HCT116 (cell line): ENCODE measurements at regions not wholly inside any gene's neighbourhood (a gene's known extent, or its start where the extent isn't known, plus 50 kb on each side); places are given as distances from the start of the nearest gene placed in this dataset.

Source experiments
- ATAC-seq: fragments of 200-7000 bp; cut with Tn5 transposase; 2 replicates; pipeline ENCODE4 v1.9.1; 2020; ENCODE audit warnings: mild to moderate bottlenecking, moderate library complexity
- BruUV-seq: library from RNA; stranded (reverse); fragments of 400-500 nt; replicated peaks from 2 replicates; lab custom pipeline; 2021; lab: Mats Ljungman, UMichigan
- CTCF ChIA-PET: fragments of 300-600 bp; sonication (Branson Sonifier 250); formaldehyde crosslinking; loops from one replicate; lab custom pipeline; 2021; ENCODE audit warnings: antibody characterized with exemption; lab: Charles Lee
- POLR2A ChIA-PET: fragments of 300-600, 350-600 bp; sonication (Branson Sonifier 250); formaldehyde crosslinking; loops from one replicate; lab custom pipeline; 2021; ENCODE audit warnings: antibody characterized with exemption; lab: Charles Lee
- RAD21 ChIA-PET, 2 experiments: fragments of 300-600 bp; sonication (Branson Sonifier 250); formaldehyde crosslinking; loops; one replicate each; lab custom pipeline; 2023; ENCODE audit warnings: low total read pairs in 2 of 2; ENCODE audit not compliant: uncharacterized antibody in 2 of 2, unreplicated experiment in 2 of 2, low non-redundant PET in 1 of 2; lab: Charles Lee
- DNase-seq: peaks from one replicate; pipeline ENCODE4 v3.0.0-alpha.2; 2010; ENCODE audit warnings: low read depth, low spot score
- H2AFZ ChIP-seq: fragments of 200-600 bp; shearing (Covaris generic), sonication (generic); 2 replicates; pipeline ENCODE4 v1.6.1; 2017; ENCODE audit warnings: low read depth, mixed run types, mixed read lengths, antibody characterized with exemption, low read length; ENCODE audit not compliant: poor library complexity, severe bottlenecking
- H3K27ac ChIP-seq: 2 replicates; pipeline ENCODE4 v1.5.1; 2012; ENCODE audit warnings: low read depth, low read length
- H3K27me3 ChIP-seq: fragments of 200-600 bp; sonication (generic); 2 replicates; pipeline ENCODE4 v1.6.1; 2016; ENCODE audit warnings: mixed run types, low read length, mixed read lengths; ENCODE audit not compliant: insufficient read depth
- H3K36me3 ChIP-seq, 2 experiments: fragments of 200-500 bp in 1 of 2; fragments of 200-600 bp in 1 of 2; sonication (Bioruptor generic) in 1 of 2; sonication (generic) in 1 of 2; 2 replicates each; pipeline versions ENCODE4 v1.5.1 to v1.6.1; 2014 to 2016; ENCODE audit warnings: low read length in 2 of 2, inconsistent platforms in 1 of 2, mixed read lengths in 1 of 2, mixed run types in 1 of 2; ENCODE audit not compliant: insufficient read depth in 2 of 2, control insufficient read depth in 1 of 2
- H3K4me1 ChIP-seq, 2 experiments: fragments of 200-600 bp in 1 of 2; sonication (generic) in 1 of 2; 2 replicates each; pipeline versions ENCODE4 v1.5.1 to v1.6.1; 2012 to 2017; ENCODE audit warnings: low read length in 2 of 2, inconsistent platforms in 1 of 2, mild to moderate bottlenecking in 1 of 2, mixed read lengths in 1 of 2, mixed run types in 1 of 2, moderate library complexity in 1 of 2; ENCODE audit not compliant: insufficient read depth in 2 of 2, control insufficient read depth in 1 of 2
- H3K4me2 ChIP-seq: fragments of 200-600 bp; sonication (generic); 2 replicates; pipeline ENCODE4 v1.6.1; 2017; ENCODE audit warnings: mixed run types, low read length, mixed read lengths
- H3K4me3 ChIP-seq, 2 experiments: fragments of 200-600 bp in 1 of 2; sonication (generic) in 1 of 2; replicated peaks in 1 of 2; 2 replicates each; pipeline ENCODE4 v1.5.1; 2011 to 2016; ENCODE audit warnings: low read length in 2 of 2, control low read depth in 1 of 2, low read depth in 1 of 2, mild to moderate bottlenecking in 1 of 2, mixed read lengths in 1 of 2, mixed run types in 1 of 2
- H3K79me2 ChIP-seq: fragments of 200-600 bp; sonication (generic); 2 replicates; pipeline ENCODE4 v1.6.1; 2017; ENCODE audit warnings: mild to moderate bottlenecking, mixed run types, low read length, moderate library complexity, mixed read lengths; ENCODE audit not compliant: insufficient read depth
- H3K9ac ChIP-seq: fragments of 200-600 bp; sonication (generic); 2 replicates; pipeline ENCODE4 v1.6.1; 2016; ENCODE audit warnings: low read length, mixed read lengths
- H3K9me2 ChIP-seq: fragments of 200-600 bp; sonication (generic), shearing (Covaris generic); 2 replicates; pipeline ENCODE4 v1.6.1; 2017; ENCODE audit warnings: mixed run types, mild to moderate bottlenecking, moderate library complexity; ENCODE audit not compliant: insufficient read depth
- H3K9me3 ChIP-seq, 2 experiments: fragments of 200-500 bp in 1 of 2; fragments of 200-600 bp in 1 of 2; sonication (Bioruptor generic) in 1 of 2; sonication (generic) in 1 of 2; 2 replicates each; pipeline ENCODE4 v1.6.1; 2014 to 2017; ENCODE audit warnings: low read length in 2 of 2, mixed read lengths in 2 of 2, inconsistent platforms in 1 of 2, low read depth in 1 of 2, mild to moderate bottlenecking in 1 of 2, mixed run types in 1 of 2, moderate library complexity in 1 of 2; ENCODE audit not compliant: control insufficient read depth in 1 of 2, insufficient read depth in 1 of 2
- H4K20me1 ChIP-seq: fragments of 200-600 bp; sonication (generic), shearing (Covaris generic); 2 replicates; pipeline ENCODE4 v1.6.1; 2017; ENCODE audit warnings: mixed run types, mild to moderate bottlenecking, moderate library complexity; ENCODE audit not compliant: insufficient read depth
- CBX3 ChIP-seq: IDR thresholded peaks from 2 replicates; pipeline ENCODE4 v1.6.1; 2012; ENCODE audit warnings: low read depth
- CTCF ChIP-seq, 3 experiments: fragments of 200-600 bp in 1 of 3; sonication (generic) in 1 of 3; IDR thresholded peaks in 2 of 3; conservative IDR thresholded peaks in 1 of 3; 2 replicates each; pipeline ENCODE4 v1.5.1; 2012 to 2017; ENCODE audit warnings: low read depth in 2 of 3, low read length in 2 of 3, antibody characterized with exemption in 1 of 3, borderline replicate concordance in 1 of 3, control low read depth in 1 of 3, mild to moderate bottlenecking in 1 of 3, mixed read lengths in 1 of 3, mixed run types in 1 of 3, moderate library complexity in 1 of 3; ENCODE audit not compliant: insufficient read depth in 1 of 3
- EGR1 ChIP-seq: IDR thresholded peaks from 2 replicates; pipeline ENCODE4 v1.6.1; 2012; ENCODE audit warnings: low read depth
- ELF1 ChIP-seq: IDR thresholded peaks from 2 replicates; pipeline ENCODE4 v1.6.1; 2012; ENCODE audit warnings: low read depth, borderline replicate concordance
- EZH2 ChIP-seq: fragments of 200-600 bp; sonication (generic); IDR thresholded peaks from 2 replicates; pipeline ENCODE4 v1.6.1; 2017; ENCODE audit warnings: antibody characterized with exemption, mixed run types
- EZH2phosphoT487 ChIP-seq: fragments of 200-600 bp; IDR thresholded peaks from 2 replicates; pipeline ENCODE4 v1.6.1; 2018; ENCODE audit warnings: antibody characterized with exemption, borderline replicate concordance
- FOSL1 ChIP-seq: IDR thresholded peaks from 2 replicates; pipeline ENCODE4 v1.6.1; 2012; ENCODE audit warnings: low read depth
- MAX ChIP-seq: IDR thresholded peaks from 2 replicates; pipeline ENCODE4 v1.6.1; 2012
- POLR2A ChIP-seq: IDR thresholded peaks from 2 replicates; pipeline ENCODE4 v1.7.0; 2011; ENCODE audit warnings: borderline replicate concordance; ENCODE audit not compliant: insufficient read depth, insufficient read length; ENCODE audit errors: extremely low read depth
- POLR2AphosphoS5 ChIP-seq: IDR thresholded peaks from 2 replicates; pipeline ENCODE4 v1.6.1; 2011; ENCODE audit warnings: mild to moderate bottlenecking, low read depth, low read length, moderate library complexity
- RAD21 ChIP-seq: IDR thresholded peaks from 2 replicates; pipeline ENCODE4 v1.6.1; 2012; ENCODE audit warnings: low read depth, mild to moderate bottlenecking
- SIN3A ChIP-seq: IDR thresholded peaks from 2 replicates; pipeline ENCODE4 v1.6.1; 2012; ENCODE audit warnings: low read depth
- SP1 ChIP-seq: IDR thresholded peaks from 2 replicates; pipeline ENCODE4 v1.6.1; 2012; ENCODE audit warnings: low read depth
- SRF ChIP-seq: IDR thresholded peaks from 2 replicates; pipeline ENCODE4 v1.6.1; 2012; ENCODE audit warnings: low read depth
- YY1 ChIP-seq: IDR thresholded peaks from 2 replicates; pipeline ENCODE4 v1.6.1; 2011; ENCODE audit warnings: low read length, low read depth, moderate library complexity, mild to moderate bottlenecking; ENCODE audit not compliant: insufficient replicate concordance; ENCODE audit errors: extremely low read depth
- ZNF274 ChIP-seq: fragments of 200-500 bp; sonication (Bioruptor generic); IDR thresholded peaks from 2 replicates; pipeline ENCODE4 v1.6.1; 2014; ENCODE audit warnings: mild to moderate bottlenecking, low read depth, low read length, inconsistent platforms
- intact Hi-C: fragments of 100-400 bp; cut with micrococcal nuclease; formaldehyde crosslinking; loops from 2 replicates; pipeline ENCODE4 v1.10.0; 2022
- TF ChIP-seq, protein P1 (sequence below): IDR thresholded peaks from 2 replicates; pipeline ENCODE4 v1.6.1; 2012; ENCODE audit warnings: low read depth

DNA sequence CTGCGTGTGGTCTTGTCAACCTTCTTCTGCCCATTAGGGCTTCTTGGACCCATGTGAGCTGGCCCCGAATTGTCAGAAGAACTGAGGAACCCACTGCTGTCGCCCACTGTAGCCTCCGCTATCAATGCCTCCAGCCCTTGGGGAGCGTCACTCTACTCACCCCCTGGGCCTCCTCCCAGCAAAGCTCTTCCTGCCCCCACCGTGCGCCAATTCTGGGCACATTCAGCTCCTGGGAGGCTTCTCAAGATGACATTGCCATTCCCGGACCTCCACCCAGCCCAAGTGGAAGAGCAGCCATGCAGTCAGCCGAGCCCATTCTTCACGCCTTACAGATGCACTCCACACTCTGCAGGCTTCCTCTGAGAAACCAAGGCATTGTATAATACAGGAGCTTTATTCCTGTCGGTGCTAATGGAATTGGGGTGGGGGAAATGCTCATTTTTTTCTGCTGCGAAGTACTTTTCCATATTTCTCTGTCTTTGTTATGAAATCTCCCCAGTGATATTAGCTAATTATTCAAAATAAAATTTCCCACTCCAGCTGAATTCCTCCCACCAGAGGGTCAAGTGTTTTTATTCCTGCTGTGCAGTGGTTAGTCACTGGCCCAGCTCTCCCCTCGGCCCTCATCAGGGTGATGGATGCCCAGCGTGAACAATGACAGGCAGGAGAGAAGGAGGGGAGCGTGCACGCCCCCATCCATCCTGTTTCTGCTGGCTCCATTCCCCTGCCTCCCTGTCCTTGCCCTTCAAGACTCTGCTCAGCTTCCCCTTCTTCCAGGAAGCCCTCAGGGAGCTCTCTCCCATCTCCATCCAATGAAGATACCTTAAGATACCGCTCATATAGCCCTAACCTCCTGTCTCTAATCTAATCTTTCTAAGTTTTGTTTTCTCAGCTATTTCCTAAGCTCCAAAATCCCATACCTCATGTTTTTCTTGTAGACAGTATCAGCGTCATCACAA, 87.7 kb downstream of the C16orf95 start:
- no peaks in the 10 kb centered on the region for H3K36me3 ChIP-seq
- intact Hi-C loops, result no loop called here
- no TSS peak for BruUV-seq
- H3K79me2 ChIP-seq, result no peaks in the 10 kb centered on the region
- peaks cover 9% of the 10 kb centered on the region; the same call in 1 of the 2 replicates for H3K27me3 ChIP-seq
- H3K9me3 ChIP-seq, result peaks cover 0 to 10% of the 10 kb centered on the region in 2 experiments; a peak in 1 of 4 replicates
- H4K20me1 ChIP-seq, result no peaks in the 10 kb centered on the region
- no peaks in the 10 kb centered on the region for H3K4me1 ChIP-seq
- POLR2A ChIA-PET, result no interaction called here
- ATAC-seq, result no peak
- no peak for TF ChIP-seq FOSL1
- TF ChIP-seq CTCF (IDR thresholded peaks at IDR 0.05 in 2 of 3, conservative IDR thresholded peaks at IDR 0.05 in 1 of 3; ENCODE audit: borderline replicate concordance in 1 of 3, insufficient read depth in 1 of 3, low read depth in 2 of 3, low read length in 2 of 3), result no peak
- no peak for TF ChIP-seq EZH2phosphoT487
- TF ChIP-seq SIN3A, result no peak
- no peak for TF ChIP-seq EZH2
- no peak for TF ChIP-seq MAX
- TF ChIP-seq POLR2AphosphoS5, result no peak
- no peak for TF ChIP-seq EGR1
- TF ChIP-seq, protein P1, sequence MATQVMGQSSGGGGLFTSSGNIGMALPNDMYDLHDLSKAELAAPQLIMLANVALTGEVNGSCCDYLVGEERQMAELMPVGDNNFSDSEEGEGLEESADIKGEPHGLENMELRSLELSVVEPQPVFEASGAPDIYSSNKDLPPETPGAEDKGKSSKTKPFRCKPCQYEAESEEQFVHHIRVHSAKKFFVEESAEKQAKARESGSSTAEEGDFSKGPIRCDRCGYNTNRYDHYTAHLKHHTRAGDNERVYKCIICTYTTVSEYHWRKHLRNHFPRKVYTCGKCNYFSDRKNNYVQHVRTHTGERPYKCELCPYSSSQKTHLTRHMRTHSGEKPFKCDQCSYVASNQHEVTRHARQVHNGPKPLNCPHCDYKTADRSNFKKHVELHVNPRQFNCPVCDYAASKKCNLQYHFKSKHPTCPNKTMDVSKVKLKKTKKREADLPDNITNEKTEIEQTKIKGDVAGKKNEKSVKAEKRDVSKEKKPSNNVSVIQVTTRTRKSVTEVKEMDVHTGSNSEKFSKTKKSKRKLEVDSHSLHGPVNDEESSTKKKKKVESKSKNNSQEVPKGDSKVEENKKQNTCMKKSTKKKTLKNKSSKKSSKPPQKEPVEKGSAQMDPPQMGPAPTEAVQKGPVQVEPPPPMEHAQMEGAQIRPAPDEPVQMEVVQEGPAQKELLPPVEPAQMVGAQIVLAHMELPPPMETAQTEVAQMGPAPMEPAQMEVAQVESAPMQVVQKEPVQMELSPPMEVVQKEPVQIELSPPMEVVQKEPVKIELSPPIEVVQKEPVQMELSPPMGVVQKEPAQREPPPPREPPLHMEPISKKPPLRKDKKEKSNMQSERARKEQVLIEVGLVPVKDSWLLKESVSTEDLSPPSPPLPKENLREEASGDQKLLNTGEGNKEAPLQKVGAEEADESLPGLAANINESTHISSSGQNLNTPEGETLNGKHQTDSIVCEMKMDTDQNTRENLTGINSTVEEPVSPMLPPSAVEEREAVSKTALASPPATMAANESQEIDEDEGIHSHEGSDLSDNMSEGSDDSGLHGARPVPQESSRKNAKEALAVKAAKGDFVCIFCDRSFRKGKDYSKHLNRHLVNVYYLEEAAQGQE, result no peak
- TF ChIP-seq ELF1, result no peak
- TF ChIP-seq YY1, result no peak
- no peak for TF ChIP-seq CBX3
- no peak for TF ChIP-seq ZNF274
- no peak for TF ChIP-seq SRF
- no peak for TF ChIP-seq SP1
- no peak for TF ChIP-seq POLR2A
- no peak for TF ChIP-seq RAD21
- TF ChIP-seq, all 23 proteins: peak for 0
- Histone ChIP-seq H2AFZ (no peak overlapping the region), H3K4me3 (no peak overlapping the region), H3K27ac (no peak overlapping the region), H3K9ac (no peak overlapping the region), H3K9me2 (no peaks in the 10 kb centered on the region), H3K4me2 (no peak overlapping the region)
- ChIA-PET CTCF (interaction anchor here (0.6 kb wide), 1 partner anchor 59 kb away, joined by 3 read pairs; no protein-coding TSS in a partner anchor), RAD21 (no interaction called here)
- DNase-seq, result no peak
